DOHH2 (cell line): ENCODE measurements at regions not wholly inside any gene's neighbourhood (a gene's known extent, or its start where the extent isn't known, plus 50 kb on each side); places are given as distances from the start of the nearest gene placed in this dataset.

ENCODE experiments used
- EZH2phosphoT487 ChIP-seq: fragments of 200-600 bp; sonication (generic); IDR thresholded peaks from 2 replicates; pipeline ENCODE4 v1.6.1; 2017; ENCODE audit warnings: borderline replicate concordance, mild to moderate bottlenecking, antibody characterized with exemption, low read length, moderate library complexity, mixed read lengths
- TF ChIP-seq, protein P1 (sequence below): fragments of 200-600 bp; sonication (generic); IDR thresholded peaks from one replicate; pipeline ENCODE4 v1.5.1; 2014; ENCODE audit warnings: antibody characterized with exemption, mild to moderate bottlenecking, low read depth, low read length; ENCODE audit not compliant: poor library complexity, severe bottlenecking

DNA sequence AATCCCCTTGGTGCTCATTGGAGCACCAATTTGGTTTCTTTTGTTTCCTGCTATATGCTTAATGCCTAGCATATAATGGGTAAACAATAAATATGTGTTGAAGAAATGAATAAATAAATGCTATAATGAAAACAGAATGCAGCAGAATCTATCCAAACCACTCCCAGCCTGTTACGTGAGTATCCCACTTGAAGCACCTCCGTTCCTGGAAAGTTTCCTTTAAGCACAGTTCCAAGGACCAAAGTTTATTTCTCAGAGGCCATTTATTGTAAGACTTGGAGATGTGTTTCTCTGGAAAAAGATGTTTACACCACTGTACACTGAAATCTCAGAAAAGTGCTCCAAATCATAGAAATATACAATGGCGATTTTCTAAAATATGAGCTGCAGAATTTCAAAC lies 187.0 kb downstream of the SOX9 start:
- TF ChIP-seq, protein P1, sequence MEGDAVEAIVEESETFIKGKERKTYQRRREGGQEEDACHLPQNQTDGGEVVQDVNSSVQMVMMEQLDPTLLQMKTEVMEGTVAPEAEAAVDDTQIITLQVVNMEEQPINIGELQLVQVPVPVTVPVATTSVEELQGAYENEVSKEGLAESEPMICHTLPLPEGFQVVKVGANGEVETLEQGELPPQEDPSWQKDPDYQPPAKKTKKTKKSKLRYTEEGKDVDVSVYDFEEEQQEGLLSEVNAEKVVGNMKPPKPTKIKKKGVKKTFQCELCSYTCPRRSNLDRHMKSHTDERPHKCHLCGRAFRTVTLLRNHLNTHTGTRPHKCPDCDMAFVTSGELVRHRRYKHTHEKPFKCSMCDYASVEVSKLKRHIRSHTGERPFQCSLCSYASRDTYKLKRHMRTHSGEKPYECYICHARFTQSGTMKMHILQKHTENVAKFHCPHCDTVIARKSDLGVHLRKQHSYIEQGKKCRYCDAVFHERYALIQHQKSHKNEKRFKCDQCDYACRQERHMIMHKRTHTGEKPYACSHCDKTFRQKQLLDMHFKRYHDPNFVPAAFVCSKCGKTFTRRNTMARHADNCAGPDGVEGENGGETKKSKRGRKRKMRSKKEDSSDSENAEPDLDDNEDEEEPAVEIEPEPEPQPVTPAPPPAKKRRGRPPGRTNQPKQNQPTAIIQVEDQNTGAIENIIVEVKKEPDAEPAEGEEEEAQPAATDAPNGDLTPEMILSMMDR, result no peak
- TF ChIP-seq EZH2phosphoT487, result no peak
